ENCODE measurements at regions not wholly inside any gene's neighbourhood (a gene's known extent, or its start where the extent isn't known, plus 50 kb on each side); places are given as distances from the start of the nearest gene placed in this dataset.

GRCh38 chr4:166274775-166275174 lies 401.7 kb downstream of the TLL1 start:
- Histone ChIP-seq H3K14ac (ENCODE audit: insufficient read depth, low read length) (no peak overlapping the region), H2BK12ac (ENCODE audit: insufficient read length, low read depth, low read length) (no peak overlapping the region), H2AK5ac (ENCODE audit: insufficient read length, low read length) (no peak overlapping the region), H3K27ac (ENCODE audit: insufficient read length, low read depth, low read length) (no peak overlapping the region), H4K5ac (ENCODE audit: insufficient read length, low read depth, low read length) (no peak overlapping the region), H2BK120ac (ENCODE audit: low read depth, low read length, poor library complexity, severe bottlenecking) (no peak overlapping the region), H3K4ac (ENCODE audit: low read depth, low read length) (no peak overlapping the region), H3K79me2 (ENCODE audit: insufficient read depth, low read length) (no peaks in the 10 kb centered on the region), H3K4me1 (ENCODE audit: insufficient read depth, low read length) (no peaks in the 10 kb centered on the region), H4K8ac (replicated peaks; ENCODE audit: insufficient read length, low read depth, low read length) (no peak overlapping the region), H2BK5ac (ENCODE audit: insufficient read length, low read length) (no peak overlapping the region), H3K18ac (ENCODE audit: insufficient read length, low read depth, low read length) (no peak overlapping the region), H4K91ac (ENCODE audit: insufficient read length, low read depth, low read length) (no peak overlapping the region), H2BK20ac (ENCODE audit: low read depth, low read length, poor library complexity, severe bottlenecking) (no peak overlapping the region), H3K23me2 (ENCODE audit: insufficient read length, low read depth, low read length, poor library complexity, severe bottlenecking) (no peaks in the 10 kb centered on the region), H2BK15ac (ENCODE audit: low read depth, low read length) (no peak overlapping the region), H3K79me1 (ENCODE audit: insufficient read depth, low read depth, low read length, poor library complexity, severe bottlenecking) (no peaks in the 10 kb centered on the region), H3K9me3 (ENCODE audit: control insufficient read depth, low read depth, low read length) (no peaks in the 10 kb centered on the region), H2AFZ (ENCODE audit: low read length) (no peak overlapping the region), H3K23ac (ENCODE audit: insufficient read length, low read depth, low read length) (no peak overlapping the region), H3K27me3 (ENCODE audit: insufficient read depth, low read length) (no peaks in the 10 kb centered on the region), H3K56ac (ENCODE audit: insufficient read length, low read depth, low read length) (no peak overlapping the region), H3T11ph (ENCODE audit: low read length) (no peak overlapping the region), H3K9ac (ENCODE audit: extremely low read depth, insufficient read length, low read length) (no peak overlapping the region), H3K4me2 (ENCODE audit: insufficient read depth, insufficient read length, low read length) (no peak overlapping the region), H4K20me1 (ENCODE audit: control insufficient read depth, insufficient read depth, insufficient read length) (no peaks in the 10 kb centered on the region)
- H3K4me1 Mint-ChIP-seq: no peaks in the 10 kb centered on the region
- TF ChIP-seq CTCF (conservative IDR thresholded peaks at IDR 0.05): no peak
- H3K4me3 Mint-ChIP-seq: no peak overlapping the region
- H3K27ac Mint-ChIP-seq: no peak overlapping the region
- H3K27me3 Mint-ChIP-seq (ENCODE audit: low read depth): no peaks in the 10 kb centered on the region
- no peak for DNase-seq
- no CpG with 5 or more reads among the region's 1 CpG for WGBS (ENCODE audit: extremely low coverage, insufficient read length, low lambda C conversion rate)
- no peaks in the 10 kb centered on the region for H3K9me3 Mint-ChIP-seq
- no peaks in the 10 kb centered on the region; a peak in 1 of 7 replicates for H3K36me3 Mint-ChIP-seq (ENCODE audit: insufficient read depth in 1 of 3, low read depth in 3 of 3)
